B cell (primary cell): ENCODE measurements at regions not wholly inside any gene's neighbourhood (a gene's known extent, or its start where the extent isn't known, plus 50 kb on each side); places are given as distances from the start of the nearest gene placed in this dataset.

Source experiments
- ATAC-seq: fragments of 200-7000 bp; cut with Tn5 transposase; one replicate; pipeline ENCODE4 v1.10.0; 2021; ENCODE audit warnings: low read depth, mild to moderate bottlenecking, moderate number of reproducible peaks, moderate library complexity
- CTCF ChIA-PET: fragments of 350-600 bp; sonication (Branson Sonifier 250); formaldehyde crosslinking; loops from one replicate; lab custom pipeline; 2021; ENCODE audit warnings: antibody characterized with exemption, inconsistent platforms; lab: Charles Lee
- POLR2A ChIA-PET: fragments of 350-600 bp; sonication (Branson Sonifier 250); formaldehyde crosslinking; loops from one replicate; lab custom pipeline; 2021; ENCODE audit warnings: antibody characterized with exemption; lab: Charles Lee
- DNase-seq: peaks from one replicate; pipeline ENCODE4 v3.0.0; 2013
- H2AFZ ChIP-seq: 2 replicates; pipeline ENCODE4 v1.6.1; 2012; ENCODE audit warnings: mild to moderate bottlenecking, low read depth, low read length; ENCODE audit not compliant: insufficient read depth, poor library complexity, severe bottlenecking
- H3K27ac ChIP-seq, 2 donors: 1 replicate in 1 of 2; 2 replicates in 1 of 2; pipeline ENCODE4 v1.5.1; 2012 to 2013; ENCODE audit warnings: low read length in 2 of 2, mild to moderate bottlenecking in 2 of 2, moderate library complexity in 1 of 2
- H3K27me3 ChIP-seq, 4 experiments: fragments of 200-600 bp in 1 of 4; sonication (generic) in 1 of 4; replicated peaks in 1 of 4; 1 replicate in 2 of 4; 2 replicates in 2 of 4; pipeline versions ENCODE4 v1.6.1 to v1.7.0; 2013 to 2016; ENCODE audit warnings: low read length in 3 of 4, mild to moderate bottlenecking in 2 of 4, mixed read lengths in 1 of 4, moderate library complexity in 1 of 4; ENCODE audit not compliant: insufficient read depth in 4 of 4, control insufficient read depth in 3 of 4; ENCODE audit errors: control extremely low read depth in 1 of 4
- H3K36me3 ChIP-seq, 2 experiments: replicated peaks in 1 of 2; 1 replicate in 1 of 2; 2 replicates in 1 of 2; pipeline versions ENCODE4 v1.6.1 to v1.7.1; 2013; ENCODE audit warnings: low read length in 1 of 2; ENCODE audit not compliant: insufficient read depth in 2 of 2, control insufficient read depth in 1 of 2; ENCODE audit errors: control extremely low read depth in 1 of 2, extremely low read depth in 1 of 2
- H3K4me1 ChIP-seq, 2 donors: fragments of 200-600 bp in 1 of 2; sonication (generic) in 1 of 2; 1 replicate in 1 of 2; 2 replicates in 1 of 2; pipeline versions ENCODE4 v1.5.1 to v1.6.1; 2013 to 2017; ENCODE audit warnings: low read length in 2 of 2; ENCODE audit not compliant: control insufficient read depth in 2 of 2, insufficient read depth in 2 of 2
- H3K4me2 ChIP-seq: replicated peaks from 2 replicates; pipeline ENCODE3; 2012; ENCODE audit warnings: mild to moderate bottlenecking, low read depth, low read length; ENCODE audit not compliant: poor library complexity, severe bottlenecking
- H3K4me3 ChIP-seq, 5 experiments: fragments of 200-600 bp in 1 of 5; sonication (generic) in 1 of 5; 1 replicate in 3 of 5; 2 replicates in 2 of 5; pipeline versions ENCODE4 v1.5.1 to v1.7.0; 2011 to 2016; ENCODE audit warnings: low read length in 4 of 5, mild to moderate bottlenecking in 4 of 5, low read depth in 2 of 5, control low read depth in 1 of 5, moderate library complexity in 1 of 5; ENCODE audit not compliant: insufficient read depth in 1 of 5; ENCODE audit errors: control extremely low read depth in 1 of 5, extremely low read depth in 1 of 5
- H3K79me2 ChIP-seq: fragments of 200-600 bp; sonication (generic); one replicate; pipeline ENCODE4 v1.6.0; 2016; ENCODE audit warnings: low read length; ENCODE audit not compliant: control insufficient read depth, insufficient read depth
- H3K9ac ChIP-seq: fragments of 200-600 bp; sonication (generic); 2 replicates; pipeline ENCODE4 v1.6.1; 2017; ENCODE audit warnings: mild to moderate bottlenecking, low read length, moderate library complexity
- H3K9me3 ChIP-seq, 3 donors: one replicate each; pipeline versions ENCODE4 v1.6.1 to v1.7.1; 2013; ENCODE audit warnings: low read length in 2 of 3; ENCODE audit not compliant: control insufficient read depth in 2 of 3, insufficient read depth in 1 of 3; ENCODE audit errors: control extremely low read depth in 1 of 3
- H4K20me1 ChIP-seq: 2 replicates; pipeline ENCODE4 v1.6.0; 2012; ENCODE audit warnings: mild to moderate bottlenecking, low read length; ENCODE audit not compliant: insufficient read depth, control insufficient read depth, poor library complexity, severe bottlenecking
- H3K27ac Mint-ChIP-seq: one replicate; pipeline ENCODE4 v1.8.0; 2021; ENCODE audit warnings: mixed read lengths
- H3K27me3 Mint-ChIP-seq: one replicate; pipeline ENCODE4 v1.8.0; 2021; ENCODE audit warnings: mixed read lengths
- H3K4me1 Mint-ChIP-seq: one replicate; pipeline ENCODE4 v1.8.0; 2021; ENCODE audit warnings: mixed read lengths
- H3K4me3 Mint-ChIP-seq: one replicate; pipeline ENCODE4 v1.8.0; 2021; ENCODE audit warnings: mixed read lengths
- H3K9me3 Mint-ChIP-seq: one replicate; pipeline ENCODE4 v1.8.0; 2022; ENCODE audit warnings: mixed read lengths; ENCODE audit not compliant: insufficient read depth
- CTCF ChIP-seq: fragments of 200-600 bp; IDR thresholded peaks from one replicate; pipeline ENCODE4 v1.8.0; 2022; ENCODE audit warnings: antibody characterized with exemption, mild to moderate bottlenecking
- EZH2 ChIP-seq: IDR thresholded peaks from 2 replicates; pipeline ENCODE4 v1.6.1; 2012; ENCODE audit warnings: borderline replicate concordance, low read depth, mild to moderate bottlenecking, moderate library complexity, low read length; ENCODE audit not compliant: insufficient read depth, poor library complexity, severe bottlenecking
- WGBS: methylation state at CpG from one replicate; pipeline ENCODE4 v1.1.5; 2013; ENCODE audit warnings: missing lambda C conversion rate; ENCODE audit not compliant: insufficient coverage; 5-methylcytosine and 5-hydroxymethylcytosine counted together
- intact Hi-C: fragments of 100-400 bp; cut with micrococcal nuclease; formaldehyde crosslinking; loops from one replicate; pipeline ENCODE4 v1.10.0; 2022

- no peaks in the 10 kb centered on the region for H3K36me3 ChIP-seq
- H3K4me1 Mint-ChIP-seq, result no peaks in the 10 kb centered on the region
- ChIA-PET POLR2A (no interaction called here), CTCF (no interaction called here)
- no peak overlapping the region for H3K27ac Mint-ChIP-seq
- H3K4me2 ChIP-seq, result no peak overlapping the region
- no peaks in the 10 kb centered on the region for H3K9me3 Mint-ChIP-seq
- no peak overlapping the region for H3K4me3 Mint-ChIP-seq
- WGBS, result 58% methylated on average over 2 of the region's 2 CpGs
- no peak overlapping the region for H2AFZ ChIP-seq
- H3K27me3 Mint-ChIP-seq, result no peaks in the 10 kb centered on the region
- no peak overlapping the region for H3K27ac ChIP-seq
- no peaks in the 10 kb centered on the region for H3K79me2 ChIP-seq
- TF ChIP-seq CTCF (no peak), EZH2 (no peak)
- no peaks in the 10 kb centered on the region for H4K20me1 ChIP-seq
- no peak overlapping the region for H3K9ac ChIP-seq
- H3K27me3 ChIP-seq, result no peaks in the 10 kb centered on the region
- DNase-seq, result no peak
- H3K9me3 ChIP-seq, result no peaks in the 10 kb centered on the region
- no peaks in the 10 kb centered on the region for H3K4me1 ChIP-seq
- ATAC-seq, result no peak
- no peak overlapping the region for H3K4me3 ChIP-seq
- intact Hi-C loops, result no loop called here
These were observed 220.2 kb downstream of the SUCLG1 start for GRCh38 chr2:84238907-84239306.

GRCh38 chr2:84236288-84236687 is 222.8 kb downstream of the SUCLG1 start:
- DNase-seq (no peak), ATAC-seq (no peak)
- H3K4me2 ChIP-seq, result no peak overlapping the region
- H3K79me2 ChIP-seq, result no peaks in the 10 kb centered on the region
- H3K27ac Mint-ChIP-seq, result no peak overlapping the region
- POLR2A ChIA-PET, result no interaction called here
- H3K36me3 ChIP-seq, result no peaks in the 10 kb centered on the region
- no peak overlapping the region for H3K9ac ChIP-seq
- H3K4me1 Mint-ChIP-seq, result no peaks in the 10 kb centered on the region
- H3K27me3 ChIP-seq, result no peaks in the 10 kb centered on the region
- H3K9me3 Mint-ChIP-seq, result no peaks in the 10 kb centered on the region
- H2AFZ ChIP-seq, result no peak overlapping the region
- no peaks in the 10 kb centered on the region for H3K4me1 ChIP-seq
- intact Hi-C loops, result no loop called here
- H4K20me1 ChIP-seq, result no peaks in the 10 kb centered on the region
- WGBS, result 100% methylated on average over 4 of the region's 7 CpGs
- CTCF ChIA-PET, result no interaction called here
- no peaks in the 10 kb centered on the region for H3K27me3 Mint-ChIP-seq
- no peaks in the 10 kb centered on the region for H3K9me3 ChIP-seq
- H3K4me3 ChIP-seq, result no peak overlapping the region
- no peak overlapping the region for H3K27ac ChIP-seq
- TF ChIP-seq EZH2 (no peak), CTCF (no peak)
- no peak overlapping the region for H3K4me3 Mint-ChIP-seq
